Activated naive CD8-positive, alpha-beta T cell treated with anti-CD3 and anti-CD28 coated beads for 36 hours (primary cell): ENCODE measurements at regions not wholly inside any gene's neighbourhood (a gene's known extent, or its start where the extent isn't known, plus 50 kb on each side); places are given as distances from the start of the nearest gene placed in this dataset.
A peak's percentile ranks its signal among the peaks of the same experiment; 100 is the strongest.

Experiments used
- DNase-seq: peaks from one replicate; pipeline ENCODE4 v3.0.0; 2021
- H3K27ac Mint-ChIP-seq: one replicate; pipeline ENCODE4 v1.8.0; 2022; ENCODE audit warnings: mild to moderate bottlenecking, moderate library complexity, mixed read lengths
- H3K27me3 Mint-ChIP-seq: one replicate; pipeline ENCODE4 v1.8.0; 2022; ENCODE audit warnings: mild to moderate bottlenecking, mixed read lengths
- H3K36me3 Mint-ChIP-seq: one replicate; pipeline ENCODE4 v1.8.0; 2021; ENCODE audit warnings: mild to moderate bottlenecking, mixed read lengths
- H3K4me1 Mint-ChIP-seq: one replicate; pipeline ENCODE4 v1.8.0; 2021; ENCODE audit warnings: mixed read lengths
- H3K4me3 Mint-ChIP-seq: one replicate; pipeline ENCODE4 v1.8.0; 2022; ENCODE audit warnings: mild to moderate bottlenecking, moderate library complexity, mixed read lengths
- H3K9me3 Mint-ChIP-seq: one replicate; pipeline ENCODE4 v1.8.0; 2022; ENCODE audit warnings: mixed read lengths

DNA sequence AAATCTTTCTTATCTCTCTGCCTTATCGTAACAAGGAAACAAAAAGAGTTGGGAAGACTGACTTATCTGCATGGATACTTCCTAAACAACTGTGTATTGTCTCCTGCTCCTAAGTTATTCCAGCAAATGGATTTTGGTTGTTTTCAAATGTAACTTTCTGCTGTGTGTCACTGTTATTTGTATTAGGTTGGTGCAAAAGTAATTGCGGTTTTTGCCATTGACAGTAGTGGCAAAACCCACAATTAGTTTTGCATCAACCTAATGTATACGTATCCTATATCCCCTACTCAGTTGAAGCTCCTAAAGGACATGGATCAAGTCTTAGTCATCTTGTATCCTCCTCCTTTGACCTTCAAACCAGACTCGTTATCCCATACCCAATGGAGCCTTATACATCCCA, 263.4 kb upstream of the GPR101 start:
- DNase-seq: no peak
- H3K27me3 Mint-ChIP-seq: no peaks in the 10 kb centered on the region
- no peak overlapping the region for H3K27ac Mint-ChIP-seq
- H3K36me3 Mint-ChIP-seq: no peaks in the 10 kb centered on the region
- no peaks in the 10 kb centered on the region for H3K9me3 Mint-ChIP-seq
- H3K4me1 Mint-ChIP-seq: no peaks in the 10 kb centered on the region
- no peak overlapping the region for H3K4me3 Mint-ChIP-seq

GRCh38 chrX:137290011-137290410, 256.2 kb upstream of the GPR101 start:
- H3K4me3 Mint-ChIP-seq: no peak overlapping the region
- H3K27ac Mint-ChIP-seq: no peak overlapping the region
- peaks cover 4% of the 10 kb centered on the region for H3K27me3 Mint-ChIP-seq
- H3K9me3 Mint-ChIP-seq: no peaks in the 10 kb centered on the region
- H3K36me3 Mint-ChIP-seq: no peaks in the 10 kb centered on the region
- no peak for DNase-seq
- no peaks in the 10 kb centered on the region for H3K4me1 Mint-ChIP-seq

GRCh38 chrX:137287191-137287590, 253.4 kb upstream of the GPR101 start:
- no peak overlapping the region for H3K4me3 Mint-ChIP-seq
- H3K36me3 Mint-ChIP-seq: no peaks in the 10 kb centered on the region
- no peak overlapping the region for H3K27ac Mint-ChIP-seq
- H3K27me3 Mint-ChIP-seq: peaks cover 4% of the 10 kb centered on the region
- no peaks in the 10 kb centered on the region for H3K4me1 Mint-ChIP-seq
- no peaks in the 10 kb centered on the region for H3K9me3 Mint-ChIP-seq
- no peak for DNase-seq

DNA sequence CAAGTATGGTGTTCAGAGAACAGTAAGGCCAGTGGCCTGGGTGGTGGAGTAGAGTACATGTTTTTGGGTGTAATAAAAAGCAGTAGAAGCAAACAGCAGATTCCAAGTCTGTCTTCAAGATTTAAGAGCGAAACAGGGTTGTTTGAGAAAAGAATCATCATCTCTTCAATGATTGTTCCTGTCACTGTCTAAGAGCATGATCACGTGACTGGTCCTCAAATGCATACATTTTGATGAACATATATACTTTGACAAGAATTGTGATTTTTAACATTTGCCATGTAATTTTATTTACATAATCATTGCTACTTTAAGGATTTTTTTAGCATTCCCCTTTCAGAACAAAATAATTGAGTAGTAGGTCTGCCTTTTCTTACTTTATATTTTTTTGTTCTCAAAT, 252.6 kb upstream of the GPR101 start:
- no peak overlapping the region for H3K4me3 Mint-ChIP-seq
- H3K9me3 Mint-ChIP-seq: no peaks in the 10 kb centered on the region
- H3K27me3 Mint-ChIP-seq: peaks cover 4% of the 10 kb centered on the region
- H3K27ac Mint-ChIP-seq: no peak overlapping the region
- H3K36me3 Mint-ChIP-seq: no peaks in the 10 kb centered on the region
- H3K4me1 Mint-ChIP-seq: no peaks in the 10 kb centered on the region
- DNase-seq: no peak

GRCh38 chrX:137278825-137279224, 245.0 kb upstream of the GPR101 start:
- Mint-ChIP-seq H3K4me3 (no peak overlapping the region), H3K36me3 (no peaks in the 10 kb centered on the region), H3K27ac (no peak overlapping the region), H3K27me3 (no peaks in the 10 kb centered on the region), H3K4me1 (no peaks in the 10 kb centered on the region), H3K9me3 (no peaks in the 10 kb centered on the region)
- no peak for DNase-seq

DNA sequence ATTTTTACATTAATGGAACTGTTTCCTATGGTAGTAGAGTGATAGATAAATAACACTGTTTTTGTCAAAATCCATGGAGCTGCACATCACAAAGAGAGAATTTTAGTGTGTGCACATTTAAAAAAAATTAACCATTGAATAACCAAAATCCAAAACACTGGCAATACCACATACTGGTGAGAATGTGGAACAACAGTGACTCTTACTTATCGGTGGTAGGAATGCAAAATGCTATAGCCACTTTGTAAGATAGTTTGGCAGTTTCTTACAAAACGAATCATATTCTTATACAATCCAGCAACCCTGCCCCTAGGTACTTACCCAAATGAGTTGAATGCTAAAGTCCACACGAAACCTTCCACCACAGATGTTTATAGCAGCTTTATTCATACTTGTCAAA, 229.6 kb upstream of the GPR101 start:
- H3K9me3 Mint-ChIP-seq: no peaks in the 10 kb centered on the region
- no peak overlapping the region for H3K27ac Mint-ChIP-seq
- DNase-seq: no peak
- H3K4me3 Mint-ChIP-seq: no peak overlapping the region
- H3K4me1 Mint-ChIP-seq: no peaks in the 10 kb centered on the region
- H3K36me3 Mint-ChIP-seq: peaks cover 1% of the 10 kb centered on the region
- no peaks in the 10 kb centered on the region for H3K27me3 Mint-ChIP-seq

DNA sequence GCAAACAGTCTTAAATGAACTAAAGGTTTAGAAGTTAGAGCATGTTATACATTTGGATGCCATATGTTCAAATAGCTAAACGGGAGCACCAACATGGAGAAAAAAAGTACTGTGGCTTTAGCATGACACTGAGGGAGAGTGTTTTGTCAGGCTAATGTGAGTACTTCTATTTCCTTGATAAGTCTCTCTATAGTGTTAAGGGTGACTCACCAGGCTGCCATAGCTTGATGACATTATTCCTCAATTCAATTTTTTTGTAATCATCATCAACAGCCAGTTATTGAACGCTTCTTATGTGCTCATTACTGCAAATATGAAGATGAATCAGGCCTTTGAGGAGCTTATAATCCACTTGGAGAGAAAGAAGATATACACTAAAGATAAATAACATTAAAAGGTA, 211.4 kb upstream of the GPR101 start:
- Mint-ChIP-seq H3K4me1 (no peaks in the 10 kb centered on the region), H3K27ac (no peak overlapping the region), H3K4me3 (no peak overlapping the region), H3K36me3 (no peaks in the 10 kb centered on the region), H3K27me3 (no peaks in the 10 kb centered on the region), H3K9me3 (no peaks in the 10 kb centered on the region)
- DNase-seq: no peak

DNA sequence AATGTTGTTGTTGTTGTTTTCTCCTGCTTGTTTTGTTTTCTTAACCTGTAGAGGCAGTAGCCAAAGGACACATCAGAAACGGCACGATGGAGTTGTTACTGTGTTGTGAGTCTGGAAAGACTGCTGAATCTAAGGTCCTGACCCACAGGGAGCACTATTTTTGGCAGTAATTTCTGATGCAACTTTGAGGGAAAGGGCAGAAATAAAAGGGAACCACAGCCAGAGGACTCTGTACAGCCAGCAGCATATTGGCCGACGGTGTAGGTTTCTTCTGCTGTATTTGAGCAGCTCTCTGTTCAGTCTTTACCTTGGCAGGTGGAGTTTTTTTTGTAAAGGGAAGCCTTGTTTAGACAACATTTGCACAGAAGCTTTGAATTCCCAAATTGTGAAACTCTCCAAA, 203.0 kb upstream of the GPR101 start:
- Mint-ChIP-seq H3K36me3 (no peaks in the 10 kb centered on the region), H3K9me3 (no peaks in the 10 kb centered on the region), H3K4me1 (peaks cover 14% of the 10 kb centered on the region), H3K27ac (no peak overlapping the region), H3K4me3 (no peak overlapping the region), H3K27me3 (no peaks in the 10 kb centered on the region)
- no peak for DNase-seq

DNA sequence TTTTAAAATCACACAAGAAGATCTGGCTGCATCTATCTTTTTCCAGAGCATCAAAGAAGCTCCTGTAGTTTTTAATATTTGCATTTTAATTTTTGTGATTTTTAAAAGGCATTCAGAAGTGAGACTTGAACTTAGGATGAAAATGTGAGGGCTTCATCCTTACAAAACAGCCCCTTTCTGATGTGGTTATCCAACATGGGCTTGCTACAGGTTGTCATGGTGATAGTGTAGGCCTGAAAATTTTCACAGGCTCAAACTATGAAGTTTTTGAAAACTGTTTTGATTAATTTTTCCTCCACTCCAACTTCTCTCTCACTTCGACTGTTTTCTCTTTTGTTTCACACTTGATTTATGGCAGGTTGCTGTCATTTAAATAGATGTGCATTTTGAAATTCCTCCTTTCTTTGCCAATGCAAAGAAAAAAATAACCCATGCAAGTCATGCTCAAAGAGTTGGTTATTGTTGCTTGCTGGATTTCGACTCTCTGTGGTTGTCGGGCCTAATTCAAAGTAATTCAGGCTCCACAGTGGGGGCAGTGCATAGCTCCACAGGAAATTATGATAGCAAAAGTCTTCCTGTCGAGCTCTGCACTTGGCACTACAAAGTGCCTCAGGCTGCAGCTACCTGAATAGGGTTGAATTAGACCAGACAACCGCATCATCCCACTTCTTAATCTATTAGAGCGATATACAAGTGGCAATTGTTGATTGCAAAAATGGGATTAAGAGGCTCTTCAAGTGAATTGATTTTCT, 201.0 kb upstream of the GPR101 start:
- Mint-ChIP-seq H3K4me3 (no peak overlapping the region), H3K36me3 (no peaks in the 10 kb centered on the region), H3K27me3 (no peaks in the 10 kb centered on the region), H3K4me1 (peaks cover 14% of the 10 kb centered on the region), H3K27ac (peak overlapping the region; percentile 74), H3K9me3 (no peaks in the 10 kb centered on the region)
- no peak for DNase-seq

DNA sequence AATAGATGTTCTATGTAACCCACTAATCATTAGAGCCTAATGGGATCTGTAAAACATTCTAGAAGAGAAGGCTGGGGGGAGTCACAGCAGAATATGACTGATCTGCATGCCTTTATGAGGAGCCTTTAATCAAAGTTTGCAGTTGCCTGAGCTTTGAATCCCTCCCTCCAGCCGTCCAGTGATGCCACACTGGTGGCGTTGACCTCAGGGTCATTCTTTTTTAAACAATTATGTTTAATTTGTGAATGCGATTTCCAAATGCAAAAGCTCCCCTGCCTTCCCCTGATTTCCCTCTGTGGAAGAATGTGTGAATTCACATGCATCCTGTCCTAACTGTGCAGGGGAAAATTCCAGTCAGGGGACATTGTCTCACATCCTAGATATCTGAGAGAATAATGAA, 199.7 kb upstream of the GPR101 start:
- Mint-ChIP-seq H3K27me3 (no peaks in the 10 kb centered on the region), H3K9me3 (no peaks in the 10 kb centered on the region), H3K36me3 (no peaks in the 10 kb centered on the region), H3K4me1 (peaks cover 14% of the 10 kb centered on the region), H3K27ac (no peak overlapping the region), H3K4me3 (no peak overlapping the region)
- no peak for DNase-seq

DNA sequence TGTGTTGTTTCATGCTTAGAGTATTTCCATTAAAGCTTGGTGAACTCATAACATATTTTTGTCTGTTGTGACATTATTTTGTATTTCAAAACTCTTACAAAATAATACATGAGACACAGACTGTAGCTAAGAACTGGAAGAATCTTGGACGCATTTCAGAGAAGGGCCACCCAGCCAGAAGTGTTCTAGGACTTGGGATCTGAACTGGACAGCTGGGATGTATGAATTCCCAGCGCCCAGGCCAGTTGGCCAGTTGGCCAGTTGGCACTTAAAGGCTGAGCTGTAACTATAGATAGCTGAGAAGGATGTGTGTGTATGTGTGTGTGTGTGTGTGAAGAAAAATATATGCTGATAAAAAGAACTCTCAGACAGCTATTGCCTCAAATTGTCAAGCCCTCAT, 193.4 kb upstream of the GPR101 start:
- no peaks in the 10 kb centered on the region for H3K4me1 Mint-ChIP-seq
- H3K36me3 Mint-ChIP-seq: no peaks in the 10 kb centered on the region
- H3K27me3 Mint-ChIP-seq: no peaks in the 10 kb centered on the region
- no peak for DNase-seq
- H3K27ac Mint-ChIP-seq: no peak overlapping the region
- H3K9me3 Mint-ChIP-seq: peaks cover 5% of the 10 kb centered on the region
- H3K4me3 Mint-ChIP-seq: no peak overlapping the region

DNA sequence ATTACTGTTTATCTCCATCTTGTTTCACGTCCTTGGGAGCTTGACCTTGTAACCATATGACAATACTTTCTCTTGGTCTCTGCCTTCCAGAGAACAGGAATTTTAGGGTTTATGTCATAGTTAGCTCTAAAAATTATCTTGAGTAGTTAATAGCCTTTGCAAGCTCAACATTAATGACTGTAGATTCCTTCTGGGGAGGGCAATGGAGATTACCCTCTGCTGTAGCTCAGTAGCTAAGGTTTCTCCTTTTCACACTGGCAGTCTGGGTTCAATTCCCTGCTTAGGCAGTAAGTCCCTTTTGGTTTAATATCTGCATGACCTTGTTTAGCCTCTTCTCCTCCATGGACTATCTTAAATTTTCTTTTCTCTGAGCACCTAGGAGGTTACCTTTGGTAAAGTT, 181.7 kb upstream of the GPR101 start:
- no peaks in the 10 kb centered on the region for H3K36me3 Mint-ChIP-seq
- peaks cover 1% of the 10 kb centered on the region for H3K9me3 Mint-ChIP-seq
- no peaks in the 10 kb centered on the region for H3K27me3 Mint-ChIP-seq
- no peak for DNase-seq
- no peak overlapping the region for H3K27ac Mint-ChIP-seq
- no peaks in the 10 kb centered on the region for H3K4me1 Mint-ChIP-seq
- no peak overlapping the region for H3K4me3 Mint-ChIP-seq

GRCh38 chrX:137212078-137212632, 178.4 kb upstream of the GPR101 start:
- no peaks in the 10 kb centered on the region for H3K27me3 Mint-ChIP-seq
- H3K4me3 Mint-ChIP-seq: no peak overlapping the region
- no peak for DNase-seq
- H3K9me3 Mint-ChIP-seq: peaks cover 3% of the 10 kb centered on the region
- H3K27ac Mint-ChIP-seq: no peak overlapping the region
- no peaks in the 10 kb centered on the region for H3K36me3 Mint-ChIP-seq
- no peaks in the 10 kb centered on the region for H3K4me1 Mint-ChIP-seq

DNA sequence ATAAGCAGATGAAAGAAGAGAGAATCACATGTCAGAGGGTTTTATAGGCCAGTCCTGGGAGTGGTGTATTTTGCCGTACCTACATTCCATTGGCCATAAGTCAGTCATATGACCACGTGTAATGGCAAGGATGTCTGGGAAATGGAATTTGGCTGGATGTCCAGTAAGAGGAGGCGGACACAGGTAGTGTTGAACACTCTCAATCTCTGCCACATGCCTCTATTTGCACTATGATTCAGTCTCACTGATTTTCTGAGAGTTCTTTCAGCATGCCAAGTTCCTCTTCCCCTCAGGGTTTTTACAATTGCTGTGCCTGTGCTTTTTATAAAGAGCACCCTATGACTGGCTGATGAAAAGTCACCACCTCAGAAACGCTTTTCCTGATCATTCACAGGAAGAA, 164.2 kb upstream of the GPR101 start:
- peaks cover under 1% of the 10 kb centered on the region for H3K4me1 Mint-ChIP-seq
- DNase-seq: no peak
- no peaks in the 10 kb centered on the region for H3K36me3 Mint-ChIP-seq
- no peak overlapping the region for H3K27ac Mint-ChIP-seq
- H3K4me3 Mint-ChIP-seq: no peak overlapping the region
- H3K27me3 Mint-ChIP-seq: no peaks in the 10 kb centered on the region
- no peaks in the 10 kb centered on the region for H3K9me3 Mint-ChIP-seq

- H3K36me3 Mint-ChIP-seq: no peaks in the 10 kb centered on the region
- H3K4me1 Mint-ChIP-seq: no peaks in the 10 kb centered on the region
- no peaks in the 10 kb centered on the region for H3K27me3 Mint-ChIP-seq
- H3K4me3 Mint-ChIP-seq: no peak overlapping the region
- no peaks in the 10 kb centered on the region for H3K9me3 Mint-ChIP-seq
- no peak for DNase-seq
- H3K27ac Mint-ChIP-seq: no peak overlapping the region
Observed at GRCh38 chrX:137195991-137196390, 162.2 kb upstream of the GPR101 start.

- no peak for DNase-seq
- Mint-ChIP-seq H3K27me3 (no peaks in the 10 kb centered on the region), H3K4me3 (no peak overlapping the region), H3K27ac (no peak overlapping the region), H3K4me1 (no peaks in the 10 kb centered on the region), H3K9me3 (no peaks in the 10 kb centered on the region), H3K36me3 (no peaks in the 10 kb centered on the region)
Observed at GRCh38 chrX:137195296-137195695, 161.5 kb upstream of the GPR101 start.
